GM23338 (cell line): ENCODE measurements at regions not wholly inside any gene's neighbourhood (a gene's known extent, or its start where the extent isn't known, plus 50 kb on each side); places are given as distances from the start of the nearest gene placed in this dataset.

Source experiments
- ATAC-seq: fragments of 200-7000 bp; cut with Tn5 transposase; 3 replicates; pipeline ENCODE4 v1.9.1; 2020
- DNase-seq: peaks from one replicate; pipeline ENCODE4 v3.0.0-alpha.2; 2015; ENCODE audit warnings: low spot score
- H2AFZ ChIP-seq: fragments of 200-600 bp; sonication (generic); 2 replicates; pipeline ENCODE4 v1.8.0; 2016; ENCODE audit warnings: antibody characterized with exemption, mild to moderate bottlenecking, moderate library complexity
- H3F3A ChIP-seq: fragments of 200-600 bp; sonication (generic); replicated peaks from 2 replicates; pipeline ENCODE4 v1.8.0; 2017; ENCODE audit warnings: antibody characterized with exemption, mixed run types, low read depth
- H3K27ac ChIP-seq: fragments of 200-600 bp; sonication (generic); 2 replicates; pipeline ENCODE4 v1.6.1; 2016; ENCODE audit warnings: low read depth
- H3K27me3 ChIP-seq: fragments of 200-600 bp; sonication (generic); 2 replicates; pipeline ENCODE4 v1.8.0; 2016; ENCODE audit warnings: mild to moderate bottlenecking, mixed run types, moderate library complexity; ENCODE audit not compliant: insufficient read depth
- H3K36me3 ChIP-seq: fragments of 200-600 bp; sonication (generic); 2 replicates; pipeline ENCODE4 v1.8.0; 2016; ENCODE audit warnings: mild to moderate bottlenecking; ENCODE audit not compliant: insufficient read depth
- H3K4me1 ChIP-seq: fragments of 200-600 bp; sonication (generic); 2 replicates; pipeline ENCODE4 v1.8.0; 2016; ENCODE audit warnings: mild to moderate bottlenecking, moderate library complexity; ENCODE audit not compliant: insufficient read depth
- H3K4me2 ChIP-seq: fragments of 200-600 bp; sonication (generic); 2 replicates; pipeline ENCODE4 v1.7.1; 2017; ENCODE audit warnings: mixed run types
- H3K4me3 ChIP-seq: fragments of 200-600 bp; sonication (generic); 2 replicates; pipeline ENCODE4 v1.6.1; 2016; ENCODE audit warnings: mixed run types
- H3K79me2 ChIP-seq: fragments of 200-600 bp; sonication (generic); replicated peaks from 2 replicates; pipeline ENCODE4 v1.8.0; 2017; ENCODE audit warnings: mild to moderate bottlenecking; ENCODE audit not compliant: insufficient read depth
- H3K9me2 ChIP-seq: fragments of 200-600 bp; sonication (generic); 2 replicates; pipeline ENCODE4 v1.8.0; 2017; ENCODE audit not compliant: insufficient read depth
- H4K20me1 ChIP-seq: fragments of 200-600 bp; sonication (generic); replicated peaks from 2 replicates; pipeline ENCODE4 v1.8.0; 2017; ENCODE audit warnings: mild to moderate bottlenecking; ENCODE audit not compliant: insufficient read depth
- H3K27ac Mint-ChIP-seq: 2 replicates; pipeline ENCODE4 v1.8.0; 2020; ENCODE audit warnings: inconsistent platforms, mild to moderate bottlenecking, moderate library complexity, mixed read lengths
- H3K27me3 Mint-ChIP-seq: 3 replicates; pipeline ENCODE4 v1.8.0; 2022; ENCODE audit warnings: low read depth, mild to moderate bottlenecking, moderate library complexity, mixed read lengths, inconsistent platforms; ENCODE audit not compliant: insufficient read depth, poor library complexity
- H3K36me3 Mint-ChIP-seq: 3 replicates; pipeline ENCODE4 v1.8.0; 2021; ENCODE audit warnings: low read depth, mild to moderate bottlenecking, inconsistent platforms, moderate library complexity, mixed read lengths
- H3K4me1 Mint-ChIP-seq: 3 replicates; pipeline ENCODE4 v1.8.0; 2020; ENCODE audit warnings: mild to moderate bottlenecking, inconsistent platforms, mixed read lengths
- H3K4me3 Mint-ChIP-seq: 3 replicates; pipeline ENCODE4 v1.8.0; 2021; ENCODE audit warnings: moderate library complexity, mild to moderate bottlenecking, inconsistent platforms, mixed read lengths
- H3K9me3 Mint-ChIP-seq: 3 replicates; pipeline ENCODE4 v1.8.0; 2020; ENCODE audit warnings: moderate library complexity, mild to moderate bottlenecking, inconsistent platforms, mixed read lengths
- CREB1 ChIP-seq: fragments of 250-450 bp; sonication (Bioruptor Pico); IDR thresholded peaks from 2 replicates; pipeline ENCODE4 v1.5.0; 2020; ENCODE audit warnings: low read depth, mild to moderate bottlenecking, moderate library complexity
- EZH2 ChIP-seq: fragments of 200-600 bp; sonication (generic); IDR thresholded peaks from one replicate; pipeline ENCODE4 v1.8.0; 2017; ENCODE audit warnings: antibody characterized with exemption, mild to moderate bottlenecking, low read depth; ENCODE audit not compliant: unreplicated experiment
- EZH2phosphoT487 ChIP-seq: fragments of 200-600 bp; sonication (generic); IDR thresholded peaks from one replicate; pipeline ENCODE4 v1.8.1; 2018; ENCODE audit warnings: antibody characterized with exemption; ENCODE audit not compliant: unreplicated experiment
- JUNB ChIP-seq: IDR thresholded peaks from one replicate; pipeline ENCODE4 v1.6.1; 2016; ENCODE audit warnings: antibody characterized with exemption; ENCODE audit not compliant: unreplicated experiment
- NANOG ChIP-seq: IDR thresholded peaks from 2 replicates; pipeline ENCODE4 v1.6.1; 2016; ENCODE audit warnings: antibody characterized with exemption, borderline replicate concordance
- POLR2AphosphoS5 ChIP-seq: IDR thresholded peaks from 2 replicates; pipeline ENCODE4 v1.6.1; 2016; ENCODE audit warnings: antibody characterized with exemption, low read depth
- STAT1 ChIP-seq: IDR thresholded peaks from one replicate; pipeline ENCODE4 v1.6.1; 2016; ENCODE audit warnings: antibody characterized with exemption; ENCODE audit not compliant: unreplicated experiment
- ZNF114 ChIP-seq: fragments of 250-450 bp; sonication (Bioruptor Pico); IDR thresholded peaks from 2 replicates; pipeline ENCODE4 v1.5.0; 2020; ENCODE audit warnings: mild to moderate bottlenecking, moderate library complexity
- ZNF331 ChIP-seq: fragments of 250-450 bp; sonication (Bioruptor Pico); IDR thresholded peaks from 2 replicates; pipeline ENCODE4 v1.5.0; 2020; ENCODE audit warnings: low read depth, mild to moderate bottlenecking, moderate library complexity
- TF ChIP-seq, protein P1 (sequence below): IDR thresholded peaks from one replicate; pipeline ENCODE4 v1.6.1; 2018; ENCODE audit warnings: antibody characterized with exemption; ENCODE audit not compliant: unreplicated experiment
- TF ChIP-seq, protein P2 (sequence below): IDR thresholded peaks from 2 replicates; pipeline ENCODE4 v1.6.1; 2016; ENCODE audit warnings: antibody characterized with exemption
- TF ChIP-seq, protein P3 (sequence below), 2 experiments: fragments of 200-600 bp in 1 of 2; sonication (generic) in 1 of 2; conservative IDR thresholded peaks; 2 replicates each; pipeline versions ENCODE4 v1.5.1 to v1.6.1; 2016 to 2017; ENCODE audit warnings: antibody characterized with exemption in 2 of 2, low read depth in 2 of 2, mild to moderate bottlenecking in 2 of 2, moderate library complexity in 1 of 2
- TF ChIP-seq, protein P4 (sequence below): fragments of 250-450 bp; sonication (Bioruptor Pico); IDR thresholded peaks from 2 replicates; pipeline ENCODE4 v1.5.0; 2020; ENCODE audit warnings: mild to moderate bottlenecking, moderate library complexity

DNA sequence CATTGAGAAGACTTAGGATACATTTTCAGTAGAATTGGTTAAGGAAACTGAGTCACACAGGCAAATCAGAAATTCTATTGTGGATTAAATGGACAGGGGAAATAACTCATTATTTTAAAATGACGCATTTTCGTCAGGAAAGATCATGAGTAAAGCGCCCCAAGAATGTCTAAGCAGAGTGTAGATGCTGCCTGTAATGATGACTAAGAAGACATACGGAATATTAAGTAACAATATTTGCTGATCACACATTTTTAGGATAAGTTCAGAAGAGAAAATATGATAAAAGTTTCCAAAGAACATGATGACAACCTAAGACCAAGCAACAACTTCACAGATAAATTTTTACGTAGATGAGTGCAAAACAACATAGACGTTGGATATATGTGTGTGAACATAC, 596.3 kb upstream of the TENM3 start:
- Histone ChIP-seq H3K4me1 (peaks cover 17% of the 10 kb centered on the region), H4K20me1 (no peaks in the 10 kb centered on the region), H3F3A (no peaks in the 10 kb centered on the region), H3K27me3 (no peaks in the 10 kb centered on the region), H3K79me2 (no peaks in the 10 kb centered on the region), H3K4me3 (no peak overlapping the region), H3K36me3 (no peaks in the 10 kb centered on the region), H3K27ac (no peak overlapping the region), H2AFZ (no peak overlapping the region), H3K9me2 (0 out of 2 replicates have a peak, but pooled peaks cover 4% of the 10 kb centered on the region), H3K4me2 (no peak overlapping the region)
- TF ChIP-seq, protein P1, sequence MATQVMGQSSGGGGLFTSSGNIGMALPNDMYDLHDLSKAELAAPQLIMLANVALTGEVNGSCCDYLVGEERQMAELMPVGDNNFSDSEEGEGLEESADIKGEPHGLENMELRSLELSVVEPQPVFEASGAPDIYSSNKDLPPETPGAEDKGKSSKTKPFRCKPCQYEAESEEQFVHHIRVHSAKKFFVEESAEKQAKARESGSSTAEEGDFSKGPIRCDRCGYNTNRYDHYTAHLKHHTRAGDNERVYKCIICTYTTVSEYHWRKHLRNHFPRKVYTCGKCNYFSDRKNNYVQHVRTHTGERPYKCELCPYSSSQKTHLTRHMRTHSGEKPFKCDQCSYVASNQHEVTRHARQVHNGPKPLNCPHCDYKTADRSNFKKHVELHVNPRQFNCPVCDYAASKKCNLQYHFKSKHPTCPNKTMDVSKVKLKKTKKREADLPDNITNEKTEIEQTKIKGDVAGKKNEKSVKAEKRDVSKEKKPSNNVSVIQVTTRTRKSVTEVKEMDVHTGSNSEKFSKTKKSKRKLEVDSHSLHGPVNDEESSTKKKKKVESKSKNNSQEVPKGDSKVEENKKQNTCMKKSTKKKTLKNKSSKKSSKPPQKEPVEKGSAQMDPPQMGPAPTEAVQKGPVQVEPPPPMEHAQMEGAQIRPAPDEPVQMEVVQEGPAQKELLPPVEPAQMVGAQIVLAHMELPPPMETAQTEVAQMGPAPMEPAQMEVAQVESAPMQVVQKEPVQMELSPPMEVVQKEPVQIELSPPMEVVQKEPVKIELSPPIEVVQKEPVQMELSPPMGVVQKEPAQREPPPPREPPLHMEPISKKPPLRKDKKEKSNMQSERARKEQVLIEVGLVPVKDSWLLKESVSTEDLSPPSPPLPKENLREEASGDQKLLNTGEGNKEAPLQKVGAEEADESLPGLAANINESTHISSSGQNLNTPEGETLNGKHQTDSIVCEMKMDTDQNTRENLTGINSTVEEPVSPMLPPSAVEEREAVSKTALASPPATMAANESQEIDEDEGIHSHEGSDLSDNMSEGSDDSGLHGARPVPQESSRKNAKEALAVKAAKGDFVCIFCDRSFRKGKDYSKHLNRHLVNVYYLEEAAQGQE = no peak
- TF ChIP-seq, protein P2, sequence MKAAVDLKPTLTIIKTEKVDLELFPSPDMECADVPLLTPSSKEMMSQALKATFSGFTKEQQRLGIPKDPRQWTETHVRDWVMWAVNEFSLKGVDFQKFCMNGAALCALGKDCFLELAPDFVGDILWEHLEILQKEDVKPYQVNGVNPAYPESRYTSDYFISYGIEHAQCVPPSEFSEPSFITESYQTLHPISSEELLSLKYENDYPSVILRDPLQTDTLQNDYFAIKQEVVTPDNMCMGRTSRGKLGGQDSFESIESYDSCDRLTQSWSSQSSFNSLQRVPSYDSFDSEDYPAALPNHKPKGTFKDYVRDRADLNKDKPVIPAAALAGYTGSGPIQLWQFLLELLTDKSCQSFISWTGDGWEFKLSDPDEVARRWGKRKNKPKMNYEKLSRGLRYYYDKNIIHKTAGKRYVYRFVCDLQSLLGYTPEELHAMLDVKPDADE = no peak
- TF ChIP-seq STAT1 (no peak), CREB1 (no peak), NANOG (no peak), JUNB (no peak), EZH2 (no peak), ZNF114 (no peak), EZH2phosphoT487 (no peak), POLR2AphosphoS5 (no peak), ZNF331 (CRISPR knock-in tag) (no peak)
- TF ChIP-seq, protein P3, sequence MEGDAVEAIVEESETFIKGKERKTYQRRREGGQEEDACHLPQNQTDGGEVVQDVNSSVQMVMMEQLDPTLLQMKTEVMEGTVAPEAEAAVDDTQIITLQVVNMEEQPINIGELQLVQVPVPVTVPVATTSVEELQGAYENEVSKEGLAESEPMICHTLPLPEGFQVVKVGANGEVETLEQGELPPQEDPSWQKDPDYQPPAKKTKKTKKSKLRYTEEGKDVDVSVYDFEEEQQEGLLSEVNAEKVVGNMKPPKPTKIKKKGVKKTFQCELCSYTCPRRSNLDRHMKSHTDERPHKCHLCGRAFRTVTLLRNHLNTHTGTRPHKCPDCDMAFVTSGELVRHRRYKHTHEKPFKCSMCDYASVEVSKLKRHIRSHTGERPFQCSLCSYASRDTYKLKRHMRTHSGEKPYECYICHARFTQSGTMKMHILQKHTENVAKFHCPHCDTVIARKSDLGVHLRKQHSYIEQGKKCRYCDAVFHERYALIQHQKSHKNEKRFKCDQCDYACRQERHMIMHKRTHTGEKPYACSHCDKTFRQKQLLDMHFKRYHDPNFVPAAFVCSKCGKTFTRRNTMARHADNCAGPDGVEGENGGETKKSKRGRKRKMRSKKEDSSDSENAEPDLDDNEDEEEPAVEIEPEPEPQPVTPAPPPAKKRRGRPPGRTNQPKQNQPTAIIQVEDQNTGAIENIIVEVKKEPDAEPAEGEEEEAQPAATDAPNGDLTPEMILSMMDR (conservative IDR thresholded peaks at IDR 0.05; ENCODE audit: low read depth in 2 of 2) = no peak
- TF ChIP-seq, protein P4, sequence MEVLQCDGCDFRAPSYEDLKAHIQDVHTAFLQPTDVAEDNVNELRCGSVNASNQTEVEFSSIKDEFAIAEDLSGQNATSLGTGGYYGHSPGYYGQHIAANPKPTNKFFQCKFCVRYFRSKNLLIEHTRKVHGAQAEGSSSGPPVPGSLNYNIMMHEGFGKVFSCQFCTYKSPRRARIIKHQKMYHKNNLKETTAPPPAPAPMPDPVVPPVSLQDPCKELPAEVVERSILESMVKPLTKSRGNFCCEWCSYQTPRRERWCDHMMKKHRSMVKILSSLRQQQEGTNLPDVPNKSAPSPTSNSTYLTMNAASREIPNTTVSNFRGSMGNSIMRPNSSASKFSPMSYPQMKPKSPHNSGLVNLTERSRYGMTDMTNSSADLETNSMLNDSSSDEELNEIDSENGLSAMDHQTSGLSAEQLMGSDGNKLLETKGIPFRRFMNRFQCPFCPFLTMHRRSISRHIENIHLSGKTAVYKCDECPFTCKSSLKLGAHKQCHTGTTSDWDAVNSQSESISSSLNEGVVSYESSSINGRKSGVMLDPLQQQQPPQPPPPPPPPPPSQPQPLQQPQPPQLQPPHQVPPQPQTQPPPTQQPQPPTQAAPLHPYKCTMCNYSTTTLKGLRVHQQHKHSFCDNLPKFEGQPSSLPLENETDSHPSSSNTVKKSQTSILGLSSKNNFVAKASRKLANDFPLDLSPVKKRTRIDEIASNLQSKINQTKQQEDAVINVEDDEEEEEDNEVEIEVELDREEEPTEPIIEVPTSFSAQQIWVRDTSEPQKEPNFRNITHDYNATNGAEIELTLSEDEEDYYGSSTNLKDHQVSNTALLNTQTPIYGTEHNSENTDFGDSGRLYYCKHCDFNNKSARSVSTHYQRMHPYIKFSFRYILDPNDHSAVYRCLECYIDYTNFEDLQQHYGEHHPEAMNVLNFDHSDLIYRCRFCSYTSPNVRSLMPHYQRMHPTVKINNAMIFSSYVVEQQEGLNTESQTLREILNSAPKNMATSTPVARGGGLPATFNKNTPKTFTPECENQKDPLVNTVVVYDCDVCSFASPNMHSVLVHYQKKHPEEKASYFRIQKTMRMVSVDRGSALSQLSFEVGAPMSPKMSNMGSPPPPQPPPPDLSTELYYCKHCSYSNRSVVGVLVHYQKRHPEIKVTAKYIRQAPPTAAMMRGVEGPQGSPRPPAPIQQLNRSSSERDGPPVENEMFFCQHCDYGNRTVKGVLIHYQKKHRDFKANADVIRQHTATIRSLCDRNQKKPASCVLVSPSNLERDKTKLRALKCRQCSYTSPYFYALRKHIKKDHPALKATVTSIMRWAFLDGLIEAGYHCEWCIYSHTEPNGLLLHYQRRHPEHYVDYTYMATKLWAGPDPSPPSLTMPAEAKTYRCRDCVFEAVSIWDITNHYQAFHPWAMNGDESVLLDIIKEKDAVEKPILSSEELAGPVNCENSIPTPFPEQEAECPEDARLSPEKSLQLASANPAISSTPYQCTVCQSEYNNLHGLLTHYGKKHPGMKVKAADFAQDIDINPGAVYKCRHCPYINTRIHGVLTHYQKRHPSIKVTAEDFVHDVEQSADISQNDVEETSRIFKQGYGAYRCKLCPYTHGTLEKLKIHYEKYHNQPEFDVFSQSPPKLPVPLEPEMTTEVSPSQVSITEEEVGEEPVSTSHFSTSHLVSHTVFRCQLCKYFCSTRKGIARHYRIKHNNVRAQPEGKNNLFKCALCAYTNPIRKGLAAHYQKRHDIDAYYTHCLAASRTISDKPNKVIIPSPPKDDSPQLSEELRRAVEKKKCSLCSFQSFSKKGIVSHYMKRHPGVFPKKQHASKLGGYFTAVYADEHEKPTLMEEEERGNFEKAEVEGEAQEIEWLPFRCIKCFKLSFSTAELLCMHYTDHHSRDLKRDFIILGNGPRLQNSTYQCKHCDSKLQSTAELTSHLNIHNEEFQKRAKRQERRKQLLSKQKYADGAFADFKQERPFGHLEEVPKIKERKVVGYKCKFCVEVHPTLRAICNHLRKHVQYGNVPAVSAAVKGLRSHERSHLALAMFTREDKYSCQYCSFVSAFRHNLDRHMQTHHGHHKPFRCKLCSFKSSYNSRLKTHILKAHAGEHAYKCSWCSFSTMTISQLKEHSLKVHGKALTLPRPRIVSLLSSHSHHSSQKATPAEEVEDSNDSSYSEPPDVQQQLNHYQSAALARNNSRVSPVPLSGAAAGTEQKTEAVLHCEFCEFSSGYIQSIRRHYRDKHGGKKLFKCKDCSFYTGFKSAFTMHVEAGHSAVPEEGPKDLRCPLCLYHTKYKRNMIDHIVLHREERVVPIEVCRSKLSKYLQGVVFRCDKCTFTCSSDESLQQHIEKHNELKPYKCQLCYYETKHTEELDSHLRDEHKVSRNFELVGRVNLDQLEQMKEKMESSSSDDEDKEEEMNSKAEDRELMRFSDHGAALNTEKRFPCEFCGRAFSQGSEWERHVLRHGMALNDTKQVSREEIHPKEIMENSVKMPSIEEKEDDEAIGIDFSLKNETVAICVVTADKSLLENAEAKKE (CRISPR knock-in tag) = no peak
- Mint-ChIP-seq H3K36me3 (peaks cover 8% of the 10 kb centered on the region; the same call in 2 of the 3 replicates), H3K27me3 (no peaks in the 10 kb centered on the region), H3K4me1 (peaks cover 20% of the 10 kb centered on the region), H3K4me3 (no peak overlapping the region), H3K27ac (no peak overlapping the region), H3K9me3 (peaks cover 6% of the 10 kb centered on the region)
- no peak for ATAC-seq
- DNase-seq = no peak
